ENCODE measurements at regions not wholly inside any gene's neighbourhood (a gene's known extent, or its start where the extent isn't known, plus 50 kb on each side); places are given as distances from the start of the nearest gene placed in this dataset.
A peak's percentile ranks its signal among the peaks of the same experiment; 100 is the strongest.

- no TSS peak for BruUV-seq (replicated peaks)
- CTCF ChIA-PET: no interaction called here
Measured at GRCh38 chr9:29282121-29282520, 1708.8 kb upstream of the C9orf72 start.

GRCh38 chr9:29285818-29286217 lies 1712.5 kb upstream of the C9orf72 start:
- Histone ChIP-seq H3K27me3 (ENCODE audit: control insufficient read depth, insufficient read depth, low read length) (no peaks in the 10 kb centered on the region), H3K27ac (ENCODE audit: low read length) (no peak overlapping the region), H3K9me3 (ENCODE audit: control insufficient read depth, insufficient read depth, low read depth, low read length) (no peaks in the 10 kb centered on the region), H3K4me1 (ENCODE audit: control insufficient read depth, insufficient read depth, low read length) (no peaks in the 10 kb centered on the region), H3K36me3 (ENCODE audit: control insufficient read depth, insufficient read depth, low read length) (no peaks in the 10 kb centered on the region), H3K4me3 (ENCODE audit: low read depth in 2 of 2, low read length in 2 of 2) (no peak overlapping the region)
- ChIA-PET POLR2A (no interaction called here), CTCF (no interaction called here)
- TF ChIP-seq SIN3A (IDR thresholded peaks at IDR 0.05; ENCODE audit: borderline replicate concordance, insufficient read depth, low read depth, low read length): no peak
- TF ChIP-seq CTCF (IDR thresholded peaks at IDR 0.05): peak; percentile 12; the same call in 1 of the 2 replicates
- DNase-seq (ENCODE audit: low read depth, low spot score) (no peak), ATAC-seq (no peak)
- intact Hi-C loops (cut with micrococcal nuclease; ENCODE audit: unreplicated experiment) (no loop called here), in situ Hi-C loops (cut with HindIII; ENCODE audit: low pct_unique_long_range_greater_than_20kb, low sequenced_read_pairs) (no loop called here)
- no TSS peak for BruUV-seq (replicated peaks)

More at GRCh38 chr9:29282121-29282520, 1708.8 kb upstream of the C9orf72 start:
- Histone ChIP-seq H3K36me3 (ENCODE audit: control insufficient read depth, insufficient read depth, low read length) (no peaks in the 10 kb centered on the region), H3K27ac (ENCODE audit: low read length) (no peak overlapping the region), H3K9me3 (ENCODE audit: control insufficient read depth, insufficient read depth, low read depth, low read length) (no peaks in the 10 kb centered on the region), H3K4me1 (ENCODE audit: control insufficient read depth, insufficient read depth, low read length) (no peaks in the 10 kb centered on the region), H3K27me3 (ENCODE audit: control insufficient read depth, insufficient read depth, low read length) (no peaks in the 10 kb centered on the region), H3K4me3 (ENCODE audit: low read depth in 2 of 2, low read length in 2 of 2) (no peak overlapping the region)
- ATAC-seq (no peak), DNase-seq (ENCODE audit: low read depth, low spot score) (no peak)
- in situ Hi-C loops (cut with HindIII; ENCODE audit: low pct_unique_long_range_greater_than_20kb, low sequenced_read_pairs) (no loop called here), intact Hi-C loops (cut with micrococcal nuclease; ENCODE audit: unreplicated experiment) (no loop called here)
- POLR2A ChIA-PET: no interaction called here
- TF ChIP-seq TCF7L2 (IDR thresholded peaks at IDR 0.05; ENCODE audit: low read depth, low read length): no peak

- no peak for ATAC-seq
- Histone ChIP-seq H3K36me3 (ENCODE audit: control insufficient read depth, insufficient read depth, low read length) (no peaks in the 10 kb centered on the region), H3K4me3 (ENCODE audit: low read depth in 2 of 2, low read length in 2 of 2) (no peak overlapping the region), H3K27me3 (ENCODE audit: control insufficient read depth, insufficient read depth, low read length) (no peaks in the 10 kb centered on the region), H3K4me1 (ENCODE audit: control insufficient read depth, insufficient read depth, low read length) (no peaks in the 10 kb centered on the region), H3K9me3 (ENCODE audit: control insufficient read depth, insufficient read depth, low read depth, low read length) (no peaks in the 10 kb centered on the region), H3K27ac (ENCODE audit: low read length) (no peak overlapping the region)
- ChIA-PET POLR2A (no interaction called here), CTCF (no interaction called here)
- TF ChIP-seq SIN3A (IDR thresholded peaks at IDR 0.05; ENCODE audit: borderline replicate concordance, insufficient read depth, low read depth, low read length) (no peak), TCF7L2 (IDR thresholded peaks at IDR 0.05; ENCODE audit: low read depth, low read length) (no peak), CTCF (IDR thresholded peaks at IDR 0.05) (no peak), REST (IDR thresholded peaks at IDR 0.05; ENCODE audit: insufficient read depth in 1 of 2, low read depth in 2 of 2, low read length in 1 of 2) (no peak), POLR2AphosphoS5 (IDR thresholded peaks at IDR 0.05; ENCODE audit: low read depth, low read length) (no peak)
- BruUV-seq (replicated peaks): no TSS peak
- no peak for DNase-seq (ENCODE audit: low read depth, low spot score)
- intact Hi-C loops (cut with micrococcal nuclease; ENCODE audit: unreplicated experiment): no loop called here
- in situ Hi-C loops (cut with HindIII; ENCODE audit: low pct_unique_long_range_greater_than_20kb, low sequenced_read_pairs): no loop called here
Measured at GRCh38 chr9:29289365-29289764, 1716.1 kb upstream of the C9orf72 start.
